PC-3 (cell line): ENCODE measurements at regions not wholly inside any gene's neighbourhood (a gene's known extent, or its start where the extent isn't known, plus 50 kb on each side); places are given as distances from the start of the nearest gene placed in this dataset.

Experiments
- EZH2phosphoT487 ChIP-seq: fragments of 300-600 bp; sonication (generic); IDR thresholded peaks from 2 replicates; pipeline ENCODE4 v1.6.1; 2018; ENCODE audit warnings: mild to moderate bottlenecking, antibody characterized with exemption, low read length, borderline replicate concordance
- TF ChIP-seq, protein P1 (sequence below): fragments of 300-600 bp; sonication (generic); conservative IDR thresholded peaks from 2 replicates; pipeline ENCODE4 v1.5.1; 2017; ENCODE audit warnings: antibody characterized with exemption, low read depth, mild to moderate bottlenecking, low read length

DNA sequence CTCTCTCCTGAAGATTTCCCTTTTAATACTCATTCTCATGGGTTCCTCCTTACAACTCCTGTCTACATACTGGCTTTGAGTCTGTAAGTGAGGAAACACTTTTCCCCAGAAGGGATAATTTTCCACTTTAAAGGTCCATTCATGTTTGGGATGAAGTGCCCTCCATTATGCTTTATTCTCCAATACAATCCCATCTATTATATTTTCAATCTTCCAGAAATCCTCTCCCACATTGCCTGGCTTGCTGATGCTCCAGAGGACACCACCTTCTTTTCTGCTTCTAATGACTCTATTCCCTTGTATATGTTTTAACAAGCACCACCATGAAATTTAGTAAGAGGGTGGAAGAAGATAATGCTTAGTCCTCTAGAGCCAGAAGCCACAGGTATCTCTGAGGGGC, 92.7 kb upstream of the NBEA start:
- TF ChIP-seq EZH2phosphoT487 = no peak
- TF ChIP-seq, protein P1, sequence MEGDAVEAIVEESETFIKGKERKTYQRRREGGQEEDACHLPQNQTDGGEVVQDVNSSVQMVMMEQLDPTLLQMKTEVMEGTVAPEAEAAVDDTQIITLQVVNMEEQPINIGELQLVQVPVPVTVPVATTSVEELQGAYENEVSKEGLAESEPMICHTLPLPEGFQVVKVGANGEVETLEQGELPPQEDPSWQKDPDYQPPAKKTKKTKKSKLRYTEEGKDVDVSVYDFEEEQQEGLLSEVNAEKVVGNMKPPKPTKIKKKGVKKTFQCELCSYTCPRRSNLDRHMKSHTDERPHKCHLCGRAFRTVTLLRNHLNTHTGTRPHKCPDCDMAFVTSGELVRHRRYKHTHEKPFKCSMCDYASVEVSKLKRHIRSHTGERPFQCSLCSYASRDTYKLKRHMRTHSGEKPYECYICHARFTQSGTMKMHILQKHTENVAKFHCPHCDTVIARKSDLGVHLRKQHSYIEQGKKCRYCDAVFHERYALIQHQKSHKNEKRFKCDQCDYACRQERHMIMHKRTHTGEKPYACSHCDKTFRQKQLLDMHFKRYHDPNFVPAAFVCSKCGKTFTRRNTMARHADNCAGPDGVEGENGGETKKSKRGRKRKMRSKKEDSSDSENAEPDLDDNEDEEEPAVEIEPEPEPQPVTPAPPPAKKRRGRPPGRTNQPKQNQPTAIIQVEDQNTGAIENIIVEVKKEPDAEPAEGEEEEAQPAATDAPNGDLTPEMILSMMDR = no peak
